CD14-positive monocyte (primary cell): ENCODE measurements at regions not wholly inside any gene's neighbourhood (a gene's known extent, or its start where the extent isn't known, plus 50 kb on each side); places are given as distances from the start of the nearest gene placed in this dataset.
"Not testable (repeated sequence)": the region's sequence is repeated elsewhere in the genome, so short reads cannot be mapped to it uniquely, and the experiment has no call there.

Source experiments
- DNase-seq, 3 donors: peaks; one replicate each; pipeline ENCODE4 v3.0.0-alpha.2; 2011 to 2022
- H2AFZ ChIP-seq: 2 replicates; pipeline ENCODE4 v1.6.0; 2012; ENCODE audit warnings: mild to moderate bottlenecking, low read depth, low read length, inconsistent platforms; ENCODE audit not compliant: insufficient read depth, poor library complexity, severe bottlenecking
- H3K27ac ChIP-seq, 2 donors: 1 replicate in 1 of 2; 2 replicates in 1 of 2; pipeline ENCODE4 v1.5.1; 2012 to 2013; ENCODE audit warnings: low read length in 2 of 2, control low read depth in 1 of 2, inconsistent platforms in 1 of 2, low read depth in 1 of 2, mild to moderate bottlenecking in 1 of 2
- H3K27me3 ChIP-seq, 2 donors: one replicate each; pipeline versions ENCODE4 v1.6.0 to v1.6.1; 2011 to 2013; ENCODE audit warnings: low read length in 2 of 2; ENCODE audit not compliant: control insufficient read depth in 2 of 2, insufficient read depth in 2 of 2
- H3K36me3 ChIP-seq, 2 donors: replicated peaks in 1 of 2; 1 replicate in 1 of 2; 2 replicates in 1 of 2; pipeline versions ENCODE4 v1.5.1 to v1.6.1; 2012 to 2013; ENCODE audit warnings: low read length in 2 of 2, control low read depth in 1 of 2, inconsistent platforms in 1 of 2, mild to moderate bottlenecking in 1 of 2; ENCODE audit not compliant: insufficient read depth in 2 of 2, control insufficient read depth in 1 of 2
- H3K4me1 ChIP-seq, 2 donors: 1 replicate in 1 of 2; 2 replicates in 1 of 2; pipeline versions ENCODE4 v1.5.1 to v1.6.1; 2012 to 2013; ENCODE audit warnings: low read length in 2 of 2, control low read depth in 1 of 2, inconsistent platforms in 1 of 2, mild to moderate bottlenecking in 1 of 2, moderate library complexity in 1 of 2; ENCODE audit not compliant: insufficient read depth in 2 of 2, control insufficient read depth in 1 of 2
- H3K4me2 ChIP-seq: replicated peaks from 2 replicates; pipeline ENCODE3; 2012; ENCODE audit warnings: low read length, moderate library complexity, mild to moderate bottlenecking; ENCODE audit not compliant: poor library complexity, severe bottlenecking; ENCODE audit errors: extremely low read depth
- H3K4me3 ChIP-seq, 3 experiments: fragments of 200-600 bp in 1 of 3; sonication (generic) in 1 of 3; replicated peaks in 1 of 3; 1 replicate in 2 of 3; 2 replicates in 1 of 3; pipeline ENCODE4 v1.5.1; 2011 to 2013; ENCODE audit warnings: low read length in 3 of 3, mild to moderate bottlenecking in 3 of 3, control low read depth in 2 of 3, low read depth in 2 of 3, inconsistent platforms in 1 of 3, moderate library complexity in 1 of 3
- H3K79me2 ChIP-seq: 2 replicates; pipeline ENCODE4 v1.6.0; 2012; ENCODE audit warnings: mild to moderate bottlenecking, control low read depth, inconsistent platforms, low read length, moderate library complexity; ENCODE audit not compliant: insufficient read depth
- H3K9ac ChIP-seq: 2 replicates; pipeline ENCODE4 v1.6.0; 2017; ENCODE audit warnings: low read length, mild to moderate bottlenecking; ENCODE audit not compliant: insufficient read depth, poor library complexity, severe bottlenecking
- H3K9me3 ChIP-seq, 2 donors: replicated peaks in 1 of 2; 1 replicate in 1 of 2; 2 replicates in 1 of 2; pipeline versions ENCODE4 v1.5.1 to v1.6.1; 2012 to 2013; ENCODE audit warnings: low read length in 2 of 2, control low read depth in 1 of 2; ENCODE audit not compliant: control insufficient read depth in 1 of 2, insufficient read depth in 1 of 2
- H4K20me1 ChIP-seq: 2 replicates; pipeline ENCODE4 v1.6.0; 2012; ENCODE audit warnings: mild to moderate bottlenecking, low read length, control low read depth, moderate library complexity; ENCODE audit not compliant: insufficient read depth
- H3K27ac Mint-ChIP-seq, 7 donors: one replicate each; pipeline ENCODE4 v1.8.0; 2020; ENCODE audit warnings: mild to moderate bottlenecking in 7 of 7, mixed read lengths in 7 of 7, moderate library complexity in 6 of 7, inconsistent platforms in 2 of 7
- H3K27me3 Mint-ChIP-seq, 3 donors: one replicate each; pipeline ENCODE4 v1.8.0; 2021 to 2022; ENCODE audit warnings: low read depth in 3 of 3, mild to moderate bottlenecking in 3 of 3, mixed read lengths in 3 of 3, moderate library complexity in 3 of 3, inconsistent platforms in 1 of 3
- H3K36me3 Mint-ChIP-seq, 2 donors: one replicate each; pipeline ENCODE4 v1.8.0; 2020; ENCODE audit warnings: mixed read lengths in 2 of 2, inconsistent platforms in 1 of 2, mild to moderate bottlenecking in 1 of 2
- H3K4me1 Mint-ChIP-seq: one replicate; pipeline ENCODE4 v1.8.0; 2020; ENCODE audit warnings: mild to moderate bottlenecking, mixed read lengths
- H3K4me3 Mint-ChIP-seq, 2 donors: one replicate each; pipeline ENCODE4 v1.8.0; 2020; ENCODE audit warnings: mild to moderate bottlenecking in 2 of 2, mixed read lengths in 2 of 2, moderate library complexity in 1 of 2
- H3K9me3 Mint-ChIP-seq, 7 donors: one replicate each; pipeline ENCODE4 v1.8.0; 2020 to 2022; ENCODE audit warnings: mixed read lengths in 7 of 7, mild to moderate bottlenecking in 6 of 7, moderate library complexity in 6 of 7, inconsistent platforms in 2 of 7
- WGBS: methylation state at CpG from one replicate; pipeline ENCODE4 v1.1.5; 2013; ENCODE audit warnings: missing lambda C conversion rate; ENCODE audit not compliant: insufficient coverage; 5-methylcytosine and 5-hydroxymethylcytosine counted together
- intact Hi-C, 2 donors: fragments of 100-400 bp; cut with micrococcal nuclease; formaldehyde crosslinking; loops; one replicate each; pipeline versions ENCODE4 v1.15.0 to v1.15.1; 2023

- H3K9me3 ChIP-seq, H3K79me2 ChIP-seq, H3K4me3 Mint-ChIP-seq, H3K27me3 Mint-ChIP-seq, H3K27me3 ChIP-seq, H3K9ac ChIP-seq, H3K9me3 Mint-ChIP-seq, H3K4me1 ChIP-seq, H3K27ac Mint-ChIP-seq, H4K20me1 ChIP-seq, H3K36me3 ChIP-seq, H3K4me2 ChIP-seq, H2AFZ ChIP-seq, H3K36me3 Mint-ChIP-seq, H3K4me3 ChIP-seq, H3K27ac ChIP-seq, DNase-seq, intact Hi-C loops, H3K4me1 Mint-ChIP-seq: not testable (repeated sequence)
- no CpG with 5 or more reads among the region's 14 CpGs for WGBS
Observed at GRCh38 chr16:88156640-88157283, 205.5 kb downstream of the BANP start.

DNA sequence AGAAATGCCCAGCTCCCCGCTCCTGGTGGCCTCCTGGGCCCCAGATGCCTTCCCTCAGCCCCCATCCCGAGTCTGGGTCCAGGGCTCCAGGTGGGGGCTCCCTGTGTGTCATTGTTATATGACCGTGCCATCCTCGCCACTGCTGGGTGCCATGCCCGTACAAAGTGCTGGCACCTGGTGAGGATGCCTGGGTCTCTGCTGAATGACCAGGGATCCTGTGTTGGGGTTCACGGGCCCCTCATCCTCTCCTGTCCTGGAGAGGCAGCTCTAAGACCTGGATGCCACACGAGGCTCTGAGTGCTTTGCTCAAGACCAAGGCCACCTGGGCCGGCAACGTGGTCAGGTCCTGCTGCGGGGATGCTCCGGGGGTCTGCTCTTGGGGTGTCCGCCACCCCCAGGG is 206.5 kb downstream of the BANP start:
- H3K36me3 Mint-ChIP-seq, H3K27me3 ChIP-seq, intact Hi-C loops, H2AFZ ChIP-seq, H3K9me3 ChIP-seq, H3K4me1 ChIP-seq, DNase-seq, H3K36me3 ChIP-seq, H3K27ac ChIP-seq, H3K9ac ChIP-seq, H3K4me2 ChIP-seq, H3K27ac Mint-ChIP-seq, H4K20me1 ChIP-seq, H3K4me3 ChIP-seq, H3K79me2 ChIP-seq, H3K27me3 Mint-ChIP-seq, H3K9me3 Mint-ChIP-seq, H3K4me3 Mint-ChIP-seq, H3K4me1 Mint-ChIP-seq: not testable (repeated sequence)
- WGBS, result no CpG with 5 or more reads among the region's 12 CpGs

GRCh38 chr16:88158256-88159045 is 207.2 kb downstream of the BANP start:
- H3K27ac ChIP-seq, H4K20me1 ChIP-seq, H3K9me3 Mint-ChIP-seq, H3K4me3 Mint-ChIP-seq, intact Hi-C loops, H3K9ac ChIP-seq, H3K4me2 ChIP-seq, DNase-seq, H3K4me1 ChIP-seq, H3K4me3 ChIP-seq, H3K27me3 ChIP-seq, H3K4me1 Mint-ChIP-seq, H2AFZ ChIP-seq, H3K9me3 ChIP-seq, H3K36me3 Mint-ChIP-seq, H3K36me3 ChIP-seq, H3K79me2 ChIP-seq, H3K27me3 Mint-ChIP-seq, H3K27ac Mint-ChIP-seq: not testable (repeated sequence)
- 73% methylated on average over 14 of the region's 20 CpGs for WGBS

DNA sequence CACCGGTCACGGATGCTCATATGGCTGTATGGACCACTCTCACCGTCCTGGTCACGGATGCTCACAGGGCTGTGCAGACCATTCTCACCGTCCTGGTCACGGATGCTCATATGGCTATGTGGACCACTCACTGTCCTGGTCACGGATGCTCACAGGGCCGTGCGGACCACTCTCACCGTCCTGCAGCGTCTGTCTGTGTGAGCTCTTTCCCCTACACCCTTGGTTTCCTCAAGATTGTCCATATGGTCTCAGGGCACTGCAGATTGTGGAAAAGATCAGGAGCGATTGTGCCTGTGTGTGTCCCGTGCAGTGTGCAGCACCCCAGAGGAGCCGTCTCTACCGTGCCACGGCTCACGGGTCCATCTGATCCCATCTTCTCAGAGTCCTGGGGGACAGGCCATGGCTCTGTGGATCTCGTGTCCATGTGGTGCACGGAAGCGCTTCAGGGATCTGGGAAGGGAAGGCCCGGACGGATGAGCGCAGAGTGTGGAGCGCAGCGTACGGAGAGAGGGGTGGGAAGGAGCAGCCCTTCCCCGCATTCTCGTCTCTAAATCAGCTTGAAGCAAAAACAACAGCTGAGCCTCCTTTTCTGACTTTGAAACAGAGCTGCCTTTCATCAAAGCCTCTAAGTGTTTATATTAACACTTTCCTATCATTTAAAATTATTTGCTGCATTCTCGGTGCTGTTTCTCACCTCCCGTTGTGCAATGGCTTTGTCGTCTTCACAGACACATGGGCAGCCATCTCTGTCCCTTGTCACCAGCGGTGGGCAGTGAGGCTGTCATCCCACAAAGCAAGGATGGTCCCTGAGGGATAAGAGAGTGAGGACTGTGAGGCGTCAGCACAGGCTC is 208.0 kb downstream of the BANP start:
- H3K27me3 ChIP-seq, H3K36me3 Mint-ChIP-seq, H3K27ac Mint-ChIP-seq, H3K79me2 ChIP-seq, H3K27me3 Mint-ChIP-seq, H3K4me3 ChIP-seq, DNase-seq, H3K4me2 ChIP-seq, H3K4me1 ChIP-seq, H3K9me3 Mint-ChIP-seq, H2AFZ ChIP-seq, H3K4me3 Mint-ChIP-seq, H3K9me3 ChIP-seq, intact Hi-C loops, H3K4me1 Mint-ChIP-seq, H4K20me1 ChIP-seq, H3K36me3 ChIP-seq, H3K9ac ChIP-seq, H3K27ac ChIP-seq: not testable (repeated sequence)
- WGBS, result 92% methylated on average over 19 of the region's 33 CpGs
